Activated T-helper 17 cell treated with anti-CD3 and anti-CD28 coated beads, Interleukin-2, amount 50 U/mL, for 72 hours (primary cell): ENCODE measurements at regions not wholly inside any gene's neighbourhood (a gene's known extent, or its start where the extent isn't known, plus 50 kb on each side); places are given as distances from the start of the nearest gene placed in this dataset.
"Not testable (repeated sequence)": the region's sequence is repeated elsewhere in the genome, so short reads cannot be mapped to it uniquely, and the experiment has no call there.

Experiments
- ATAC-seq: fragments of 150-1000 bp; cut with Tn5 transposase; replicated peaks from 2 replicates; pipeline ENCODE4 v1.10.0; 2021; ENCODE audit warnings: mild to moderate bottlenecking, moderate library complexity
- H3K27ac Mint-ChIP-seq: one replicate; pipeline ENCODE4 v1.8.0; 2022; ENCODE audit warnings: mixed read lengths
- H3K27me3 Mint-ChIP-seq: one replicate; pipeline ENCODE4 v1.8.0; 2022; ENCODE audit warnings: mixed read lengths
- H3K36me3 Mint-ChIP-seq: one replicate; pipeline ENCODE4 v1.8.0; 2022; ENCODE audit warnings: low read depth, mild to moderate bottlenecking, mixed read lengths
- H3K4me1 Mint-ChIP-seq: one replicate; pipeline ENCODE4 v1.8.0; 2022; ENCODE audit warnings: mixed read lengths
- H3K4me3 Mint-ChIP-seq: one replicate; pipeline ENCODE4 v1.8.0; 2022; ENCODE audit warnings: mild to moderate bottlenecking, mixed read lengths
- H3K9me3 Mint-ChIP-seq: one replicate; pipeline ENCODE4 v1.8.0; 2022; ENCODE audit warnings: mixed read lengths

DNA sequence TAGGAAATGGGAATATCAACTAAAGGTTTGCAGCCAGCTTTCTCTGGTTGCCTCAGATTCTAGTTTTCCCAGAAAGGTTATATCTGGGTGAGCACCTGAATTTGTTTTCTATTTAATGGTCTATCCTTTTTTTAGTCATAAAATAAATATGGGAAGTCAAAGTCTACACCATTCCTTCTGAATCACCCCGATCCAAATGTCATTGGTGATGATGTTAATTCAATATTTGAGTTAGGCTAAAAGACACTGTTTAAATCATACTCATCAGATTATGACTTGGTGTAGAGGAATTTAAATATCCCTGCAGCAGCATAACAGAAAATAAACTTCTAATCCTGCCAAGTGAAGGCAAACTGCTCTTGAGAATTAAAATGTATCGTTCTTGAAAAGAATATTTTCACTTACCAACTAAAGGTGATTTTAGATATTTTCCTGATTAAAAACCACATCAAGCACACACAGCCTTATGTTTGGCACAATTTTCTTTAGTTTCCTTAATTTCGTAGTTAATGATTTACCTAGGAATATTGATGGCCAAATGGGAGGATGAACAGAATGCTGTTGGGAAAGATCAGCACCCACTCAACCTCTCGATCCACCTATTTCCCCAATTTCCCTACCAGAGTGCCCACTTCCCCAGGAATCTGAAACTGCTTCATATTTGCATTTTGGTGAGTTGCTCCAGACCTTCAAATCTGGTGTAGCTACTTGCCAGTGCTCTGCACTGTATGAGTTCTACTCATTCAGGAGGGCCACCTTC lies 103.1 kb upstream of the TSLP start:
- ATAC-seq, result no peak
- Mint-ChIP-seq H3K4me3 (no peak overlapping the region), H3K27ac (no peak overlapping the region)

GRCh38 chr5:110969502-110969901 lies 102.0 kb upstream of the TSLP start:
- H3K27me3 Mint-ChIP-seq, result peaks cover 10% of the 10 kb centered on the region
- H3K36me3 Mint-ChIP-seq, result no peaks in the 10 kb centered on the region

More for the DNA sequence above, 103.1 kb upstream of the TSLP start:
- Mint-ChIP-seq H3K4me1 (no peaks in the 10 kb centered on the region), H3K27me3 (peaks cover 14% of the 10 kb centered on the region), H3K36me3 (no peaks in the 10 kb centered on the region), H3K9me3 (no peaks in the 10 kb centered on the region)

DNA sequence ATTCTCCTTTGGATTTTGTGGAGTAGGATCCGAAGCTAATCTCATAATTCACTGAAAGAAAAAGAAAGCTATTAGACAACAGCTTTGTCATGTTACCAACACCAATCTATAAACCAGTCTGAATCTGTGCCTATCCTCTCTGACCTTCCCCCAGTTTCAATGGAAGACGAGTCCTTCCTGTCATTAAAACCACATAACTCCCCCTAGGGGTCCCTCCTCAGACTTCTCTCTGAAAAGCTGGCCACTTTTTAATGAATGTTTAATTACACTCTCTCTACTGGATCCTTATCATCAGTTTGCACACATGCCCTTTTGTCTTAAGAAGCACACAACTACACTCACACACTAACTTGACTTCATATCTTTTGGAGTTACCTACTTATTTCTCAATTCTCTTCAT lies 98.0 kb upstream of the TSLP start:
- H3K4me1 Mint-ChIP-seq, result no peaks in the 10 kb centered on the region
- H3K9me3 Mint-ChIP-seq, result no peaks in the 10 kb centered on the region
- no peak for ATAC-seq
- H3K27ac Mint-ChIP-seq, result no peak overlapping the region
- H3K27me3 Mint-ChIP-seq, result peaks cover 14% of the 10 kb centered on the region
- H3K36me3 Mint-ChIP-seq, result no peaks in the 10 kb centered on the region
- no peak overlapping the region for H3K4me3 Mint-ChIP-seq

More at GRCh38 chr5:110969502-110969901, 102.0 kb upstream of the TSLP start:
- Mint-ChIP-seq H3K4me1 (no peaks in the 10 kb centered on the region), H3K9me3 (no peaks in the 10 kb centered on the region), H3K27ac (no peak overlapping the region), H3K4me3 (no peak overlapping the region)
- ATAC-seq, result no peak

DNA sequence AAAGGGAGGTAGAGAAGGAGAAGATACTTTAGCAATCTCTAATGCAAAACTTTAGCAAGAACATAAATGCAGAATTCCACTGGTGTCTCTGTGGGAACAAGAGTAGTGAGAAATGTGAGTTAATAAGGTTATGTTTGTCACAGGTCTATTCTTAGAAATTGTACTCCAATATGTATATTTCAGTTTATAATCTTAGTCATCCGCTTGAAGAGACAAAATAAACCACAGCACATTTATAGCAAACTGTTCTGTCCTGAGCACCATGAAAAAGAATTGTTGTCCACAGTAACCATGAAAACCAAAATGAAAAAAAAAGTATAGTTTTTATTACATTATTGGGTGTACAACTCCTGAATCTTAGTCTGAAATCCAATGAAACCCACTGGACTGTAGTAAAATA lies 93.6 kb upstream of the TSLP start:
- Mint-ChIP-seq H3K4me1 (no peaks in the 10 kb centered on the region), H3K27ac (no peak overlapping the region)

GRCh38 chr5:110985882-110986281 lies 85.6 kb upstream of the TSLP start:
- not testable (repeated sequence) for H3K27ac Mint-ChIP-seq, H3K4me1 Mint-ChIP-seq, H3K4me3 Mint-ChIP-seq, H3K9me3 Mint-ChIP-seq, H3K36me3 Mint-ChIP-seq, ATAC-seq, H3K27me3 Mint-ChIP-seq

More for the DNA sequence above, 93.6 kb upstream of the TSLP start:
- peaks cover 3% of the 10 kb centered on the region for H3K9me3 Mint-ChIP-seq
- peaks cover 4% of the 10 kb centered on the region for H3K27me3 Mint-ChIP-seq
- no peak overlapping the region for H3K4me3 Mint-ChIP-seq
- H3K36me3 Mint-ChIP-seq, result no peaks in the 10 kb centered on the region
- no peak for ATAC-seq

- not testable (repeated sequence) for H3K4me3 Mint-ChIP-seq, H3K9me3 Mint-ChIP-seq, H3K36me3 Mint-ChIP-seq, H3K27ac Mint-ChIP-seq, H3K27me3 Mint-ChIP-seq, ATAC-seq, H3K4me1 Mint-ChIP-seq
Measured at GRCh38 chr5:110987573-110987972, 83.9 kb upstream of the TSLP start.

DNA sequence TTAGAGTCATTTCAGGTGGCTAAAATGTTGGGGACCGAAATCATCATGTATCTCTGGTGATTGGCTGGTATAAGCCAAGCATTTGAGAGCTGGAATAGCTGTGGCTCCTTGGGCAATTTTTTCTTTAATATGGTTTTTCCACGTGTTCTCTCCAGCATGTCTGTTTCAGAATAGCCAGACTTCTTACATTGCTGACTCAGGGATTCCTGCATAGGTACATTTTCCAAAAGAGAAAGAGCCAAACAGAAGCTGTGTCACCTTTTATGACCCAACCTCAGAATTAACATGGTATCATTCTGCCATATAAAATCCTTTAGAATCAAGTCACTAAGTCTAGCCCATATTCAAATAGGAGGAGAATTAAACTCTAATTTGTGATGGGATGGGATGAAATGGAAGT lies 74.8 kb upstream of the TSLP start:
- ATAC-seq, result no peak
- Mint-ChIP-seq H3K36me3 (no peaks in the 10 kb centered on the region), H3K4me3 (no peak overlapping the region), H3K9me3 (peaks cover 5% of the 10 kb centered on the region), H3K27ac (no peak overlapping the region), H3K4me1 (no peaks in the 10 kb centered on the region), H3K27me3 (peaks cover 4% of the 10 kb centered on the region)

- ATAC-seq, result no peak
- H3K27ac Mint-ChIP-seq, result no peak overlapping the region
Measured at GRCh38 chr5:111002036-111002435, 69.5 kb upstream of the TSLP start.

GRCh38 chr5:111003623-111004022 lies 67.9 kb upstream of the TSLP start:
- peaks cover 7% of the 10 kb centered on the region for H3K27me3 Mint-ChIP-seq
- no peaks in the 10 kb centered on the region for H3K4me1 Mint-ChIP-seq
- peaks cover 5% of the 10 kb centered on the region for H3K9me3 Mint-ChIP-seq
- H3K27ac Mint-ChIP-seq, result no peak overlapping the region
- H3K4me3 Mint-ChIP-seq, result no peak overlapping the region
- ATAC-seq, result no peak
- no peaks in the 10 kb centered on the region for H3K36me3 Mint-ChIP-seq

More at GRCh38 chr5:111002036-111002435, 69.5 kb upstream of the TSLP start:
- Mint-ChIP-seq H3K4me1 (no peaks in the 10 kb centered on the region), H3K27me3 (peaks cover 7% of the 10 kb centered on the region), H3K4me3 (no peak overlapping the region), H3K36me3 (no peaks in the 10 kb centered on the region), H3K9me3 (peaks cover 5% of the 10 kb centered on the region)

- Mint-ChIP-seq H3K27ac (no peak overlapping the region), H3K4me3 (no peak overlapping the region), H3K9me3 (peaks cover 5% of the 10 kb centered on the region), H3K27me3 (peaks cover 12% of the 10 kb centered on the region), H3K36me3 (no peaks in the 10 kb centered on the region), H3K4me1 (no peaks in the 10 kb centered on the region)
- ATAC-seq, result no peak
Measured at GRCh38 chr5:111004291-111004690, 67.2 kb upstream of the TSLP start.

DNA sequence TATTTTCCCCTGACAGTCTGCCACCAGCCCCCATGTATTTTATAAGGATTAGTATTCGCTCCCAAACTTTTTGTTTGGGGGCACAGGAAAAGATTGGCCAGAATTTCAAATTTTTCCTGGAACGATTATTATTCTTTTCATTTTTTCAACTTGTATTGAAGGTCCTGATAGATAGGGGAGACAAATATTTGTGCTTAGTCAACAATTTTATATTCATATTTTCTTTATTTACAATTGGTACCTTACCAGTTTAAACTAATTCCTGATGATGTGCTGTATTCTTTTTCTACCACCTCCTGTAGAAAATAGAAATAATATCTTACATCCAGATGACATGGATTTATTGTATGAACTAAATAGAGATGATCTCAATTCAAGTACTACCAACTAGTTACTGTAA lies 60.7 kb upstream of the TSLP start:
- Mint-ChIP-seq H3K4me3 (no peak overlapping the region), H3K27ac (no peak overlapping the region), H3K27me3 (peaks cover 12% of the 10 kb centered on the region), H3K36me3 (no peaks in the 10 kb centered on the region), H3K4me1 (no peaks in the 10 kb centered on the region), H3K9me3 (no peaks in the 10 kb centered on the region)
- no peak for ATAC-seq

DNA sequence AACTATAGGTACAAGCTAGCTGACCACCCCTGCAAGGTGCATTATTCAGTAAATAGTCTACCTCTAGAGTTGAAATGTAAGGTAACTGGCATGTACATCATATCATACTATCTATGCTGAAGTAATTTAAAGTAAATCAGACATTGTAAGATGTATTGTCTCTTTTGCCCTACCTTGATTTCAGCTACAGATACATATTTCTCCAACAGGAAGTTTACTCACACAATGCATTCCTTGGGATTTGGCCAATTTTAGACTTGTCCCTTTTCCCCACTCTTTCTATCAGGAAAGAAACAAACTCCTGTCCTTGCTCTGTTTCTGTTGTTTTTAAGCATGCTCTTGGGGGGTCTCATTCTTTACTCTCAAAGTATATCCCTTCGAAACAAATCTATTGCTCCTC lies 58.5 kb upstream of the TSLP start:
- no peak for ATAC-seq
- H3K36me3 Mint-ChIP-seq, result no peaks in the 10 kb centered on the region
- H3K27me3 Mint-ChIP-seq, result peaks cover 21% of the 10 kb centered on the region
- H3K27ac Mint-ChIP-seq, result no peak overlapping the region
- no peaks in the 10 kb centered on the region for H3K4me1 Mint-ChIP-seq
- no peaks in the 10 kb centered on the region for H3K9me3 Mint-ChIP-seq
- H3K4me3 Mint-ChIP-seq, result no peak overlapping the region

DNA sequence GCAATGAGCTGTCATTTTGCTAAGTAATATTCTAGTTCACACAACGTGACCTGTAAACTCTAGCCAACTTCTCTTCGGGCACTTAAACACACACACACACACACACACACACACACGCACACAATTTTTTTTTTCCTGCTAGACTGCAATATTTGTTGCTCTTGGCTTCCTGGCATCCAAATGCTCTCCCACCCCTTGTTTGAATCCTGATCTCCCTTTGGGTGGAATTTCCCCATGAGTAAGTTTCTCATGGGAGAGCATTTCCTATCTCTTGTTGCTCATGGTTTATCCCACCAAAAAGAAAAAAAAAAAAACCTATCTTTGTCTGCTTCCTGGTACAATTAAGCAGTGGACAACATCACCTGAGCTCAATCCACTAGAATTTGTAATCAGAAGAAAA lies 54.7 kb upstream of the TSLP start:
- Mint-ChIP-seq H3K9me3 (no peaks in the 10 kb centered on the region), H3K4me3 (no peak overlapping the region), H3K36me3 (no peaks in the 10 kb centered on the region), H3K27ac (no peak overlapping the region), H3K4me1 (no peaks in the 10 kb centered on the region), H3K27me3 (peaks cover 19% of the 10 kb centered on the region)
- no peak for ATAC-seq

DNA sequence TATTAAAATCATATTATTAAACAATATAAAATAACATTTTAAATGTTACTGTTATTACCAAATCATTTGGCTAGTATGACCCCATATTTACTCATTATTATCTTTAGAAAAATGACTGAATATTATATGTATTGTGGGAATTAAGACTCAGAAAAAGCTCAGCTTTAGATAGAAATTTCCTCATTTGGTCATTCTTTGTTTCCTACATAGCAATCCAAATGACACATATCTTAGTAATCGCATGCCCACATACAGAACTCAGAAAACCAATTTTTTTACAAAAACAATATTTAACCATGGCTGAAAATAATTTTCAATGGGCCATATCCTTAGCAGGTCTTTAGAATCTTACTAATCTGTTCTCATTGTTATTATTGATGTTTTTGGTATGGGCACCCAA lies 53.8 kb upstream of the TSLP start:
- ATAC-seq, result no peak
- Mint-ChIP-seq H3K4me3 (no peak overlapping the region), H3K9me3 (no peaks in the 10 kb centered on the region), H3K36me3 (no peaks in the 10 kb centered on the region), H3K27ac (no peak overlapping the region), H3K4me1 (no peaks in the 10 kb centered on the region), H3K27me3 (peaks cover 19% of the 10 kb centered on the region)
